NCI-H1930 (cell line): ENCODE measurements at regions not wholly inside any gene's neighbourhood (a gene's known extent, or its start where the extent isn't known, plus 50 kb on each side); places are given as distances from the start of the nearest gene placed in this dataset.

Experiments used
- DNase-seq, 2 experiments: peaks; one replicate each; lab custom pipeline; 2025; lab: John Stamatoyannopoulos, UW

DNA sequence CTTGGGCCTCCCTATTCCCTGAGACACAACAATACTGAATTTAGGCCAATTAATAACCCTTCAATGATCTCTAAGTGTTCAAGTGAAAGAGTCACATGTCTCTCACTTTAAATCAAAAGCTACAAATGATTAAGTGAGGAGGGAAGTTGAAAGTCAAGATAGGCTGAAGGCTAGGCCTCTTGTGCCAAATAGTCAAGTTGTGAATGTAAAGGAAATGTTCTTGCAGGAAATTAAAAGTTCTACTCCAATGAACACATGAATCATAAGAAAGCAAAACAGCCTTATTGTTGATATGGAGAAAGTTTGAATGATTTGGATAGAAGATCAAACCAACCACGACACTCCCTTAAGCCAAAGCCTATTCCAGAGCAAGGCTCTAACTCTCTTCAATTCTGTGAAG lies 286.9 kb downstream of the MEIS1 start:
- DNase-seq, result no peak

DNA sequence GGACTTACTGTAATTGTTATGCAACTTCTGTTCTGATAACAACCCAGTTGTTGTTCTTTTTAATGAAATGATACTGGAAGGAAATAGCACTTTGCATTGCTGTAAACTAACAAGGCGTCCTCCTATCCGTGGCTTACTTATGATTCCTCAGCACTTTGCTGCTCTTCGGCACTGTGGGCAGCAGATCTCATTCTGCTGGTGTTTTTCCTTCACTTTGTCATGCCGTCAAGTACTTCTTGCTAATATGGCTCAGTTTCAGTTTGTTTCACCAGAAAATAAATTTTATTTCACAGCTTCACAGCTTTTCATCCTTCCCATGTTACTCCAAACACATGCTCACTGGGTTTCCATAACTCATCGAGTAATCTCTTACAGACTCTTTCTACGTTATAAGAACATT lies 289.3 kb downstream of the MEIS1 start:
- no peak for DNase-seq

DNA sequence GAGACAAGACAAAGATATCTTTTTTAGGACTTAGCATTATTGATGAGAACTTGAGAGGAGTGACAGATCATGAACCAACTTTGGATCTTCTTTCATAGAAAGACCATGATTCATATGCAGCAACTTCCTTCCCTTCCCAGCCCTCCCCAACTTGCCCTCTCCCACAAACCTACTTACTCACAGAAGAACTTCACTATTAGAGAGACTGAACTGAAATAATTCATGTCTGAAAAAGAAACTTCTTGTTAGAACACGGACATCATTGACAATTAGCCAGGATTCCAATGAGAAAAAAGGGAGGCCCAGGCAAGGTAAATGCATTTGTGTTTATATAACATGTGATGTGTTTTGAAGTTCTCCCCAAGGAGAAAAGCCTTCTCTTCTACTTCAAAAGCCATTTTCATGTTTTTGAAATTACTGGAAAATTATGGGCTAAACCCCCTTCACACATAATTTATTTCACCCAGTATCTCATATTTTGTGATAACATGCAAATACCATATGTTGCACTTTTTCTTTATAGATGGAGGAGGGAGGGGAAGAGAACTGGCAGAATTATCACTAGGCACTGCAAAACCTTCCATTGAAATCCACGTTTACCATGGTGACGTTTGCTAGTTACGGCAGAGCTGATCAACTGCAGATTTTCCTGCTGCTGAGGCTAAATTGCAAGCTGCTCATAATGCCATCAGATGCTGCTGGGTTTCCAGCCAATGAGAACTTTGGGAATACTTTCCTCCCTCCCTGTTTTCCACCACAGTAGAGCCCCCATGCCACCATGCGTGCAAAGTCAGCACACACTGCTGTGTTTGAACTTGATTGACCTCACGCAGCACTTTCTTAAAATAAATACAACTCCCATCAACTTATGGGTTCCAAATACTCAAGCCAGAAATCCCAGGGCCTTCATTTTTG lies 294.7 kb downstream of the MEIS1 start:
- DNase-seq, result no peak

DNA sequence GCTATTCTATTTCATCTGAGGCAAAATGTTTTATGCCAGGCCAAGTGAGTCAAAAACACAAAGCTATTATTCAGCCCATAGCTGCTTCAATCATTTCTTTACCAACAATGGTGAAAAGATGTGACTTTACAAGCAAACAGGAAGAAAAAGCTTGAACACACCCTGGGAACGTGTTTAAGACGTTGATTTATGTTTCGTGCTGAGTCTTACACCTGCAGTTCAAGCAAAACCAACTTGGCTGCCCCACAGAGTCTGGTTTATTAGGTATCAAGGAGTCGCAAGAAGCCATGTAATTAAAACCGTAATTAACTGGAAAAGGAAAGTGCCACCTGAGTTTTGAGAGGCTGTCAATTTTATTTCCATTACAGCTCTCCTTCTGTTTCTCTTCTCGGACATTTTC lies 295.5 kb downstream of the MEIS1 start:
- DNase-seq, result no peak

DNA sequence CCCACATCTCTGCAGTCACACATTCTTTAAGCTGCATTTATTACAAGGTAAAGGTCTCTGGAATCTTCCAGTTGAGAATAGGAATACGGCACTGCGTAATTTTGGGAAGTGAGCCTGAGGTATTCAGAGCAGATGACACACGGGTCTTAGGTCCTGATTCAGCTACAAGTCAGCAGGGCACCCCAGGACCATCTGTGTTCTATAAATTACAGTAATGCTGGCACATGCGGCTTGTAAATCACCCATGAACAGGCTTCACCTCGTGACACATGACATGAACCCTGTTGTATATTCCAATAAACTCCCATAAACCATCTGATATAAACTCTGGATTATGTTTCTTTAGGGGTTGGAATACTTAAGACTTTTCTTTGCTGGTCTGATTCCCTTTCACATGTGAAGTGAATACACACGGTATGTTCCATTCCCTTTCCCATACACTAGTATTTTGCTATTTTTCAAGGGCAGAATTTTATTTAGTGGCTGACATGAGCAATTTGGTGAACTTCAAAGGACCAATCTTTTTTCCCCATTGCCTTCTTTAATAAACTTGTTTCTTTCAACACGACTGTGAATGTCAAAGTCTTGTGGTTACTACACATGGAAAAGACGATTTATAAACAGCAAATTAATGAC lies 298.6 kb downstream of the MEIS1 start:
- no peak for DNase-seq

DNA sequence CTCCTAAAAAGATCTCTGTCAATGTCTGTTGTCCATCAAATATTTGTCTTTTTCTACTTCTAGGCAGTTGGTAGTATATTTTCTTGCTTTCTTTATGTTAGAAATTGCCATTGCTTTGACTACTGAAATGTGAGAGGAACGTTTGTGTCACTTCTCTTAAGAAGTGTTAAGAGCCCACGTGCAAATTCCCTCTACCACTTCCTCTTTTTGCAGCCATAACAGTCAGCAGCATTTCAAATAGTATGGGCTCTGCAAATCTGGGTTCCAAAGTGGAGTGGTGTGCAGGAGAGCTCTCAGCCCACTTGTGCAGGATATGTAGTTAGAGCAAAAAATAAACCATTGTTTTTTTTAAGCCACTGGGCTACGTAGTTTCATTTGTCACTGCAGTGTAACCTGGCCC lies 314.0 kb downstream of the MEIS1 start:
- DNase-seq, result no peak

DNA sequence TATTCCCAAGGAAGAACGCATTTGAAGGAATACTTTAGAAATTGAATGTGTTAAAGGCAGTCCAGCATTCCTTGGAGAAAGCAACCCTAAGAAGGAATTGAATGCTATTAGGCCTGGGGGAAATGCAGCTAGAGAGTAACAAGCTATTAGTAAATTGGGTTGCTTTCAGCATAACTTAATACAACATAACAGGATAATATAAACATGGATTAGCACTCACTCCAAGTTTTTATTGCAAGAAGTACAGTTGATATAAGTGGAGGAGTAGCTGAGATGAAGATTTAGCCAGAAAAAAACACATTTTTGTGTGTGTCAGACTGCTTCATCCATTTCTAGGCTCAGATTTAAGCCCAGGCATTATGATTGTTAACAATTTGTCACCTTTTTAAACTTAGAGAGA lies 314.6 kb downstream of the MEIS1 start:
- DNase-seq, result no peak

DNA sequence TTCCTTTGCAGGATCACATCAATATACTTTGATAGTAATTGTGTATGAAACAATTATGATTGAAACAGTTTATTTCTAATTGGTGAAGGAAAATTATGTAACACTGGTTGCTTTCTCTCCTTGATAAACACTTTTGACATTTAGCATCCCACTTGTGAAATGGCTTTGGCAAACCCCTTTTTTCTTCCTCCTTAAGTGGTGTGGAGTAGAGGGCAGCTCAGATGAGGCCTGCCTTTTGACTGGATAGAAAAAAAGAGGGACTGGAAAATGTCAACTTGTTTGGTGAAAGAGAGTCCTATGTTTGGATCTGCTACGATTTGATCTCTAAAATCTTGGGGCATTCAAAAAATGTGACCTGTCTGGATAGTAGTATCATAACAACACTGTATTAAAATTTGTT lies 318.3 kb downstream of the MEIS1 start:
- no peak for DNase-seq

DNA sequence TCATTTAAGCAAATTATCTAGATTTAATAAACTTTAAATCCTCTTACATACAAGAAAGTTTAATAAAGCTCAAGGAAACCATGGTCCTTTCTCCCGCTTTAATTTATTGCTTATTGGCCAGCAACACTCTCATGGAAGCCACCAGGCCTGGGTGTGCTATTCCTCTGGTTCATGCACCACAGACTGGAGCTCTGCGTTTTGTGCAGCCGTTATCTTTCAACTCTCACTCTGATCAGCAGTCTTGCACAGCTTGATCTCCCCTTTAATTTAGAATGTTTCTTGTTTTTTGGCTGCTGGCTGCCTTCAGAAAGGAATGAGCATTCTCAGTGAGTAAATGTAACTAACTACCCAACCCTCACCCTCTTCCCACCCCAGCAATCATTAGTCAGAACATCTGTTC lies 318.7 kb downstream of the MEIS1 start:
- no peak for DNase-seq

DNA sequence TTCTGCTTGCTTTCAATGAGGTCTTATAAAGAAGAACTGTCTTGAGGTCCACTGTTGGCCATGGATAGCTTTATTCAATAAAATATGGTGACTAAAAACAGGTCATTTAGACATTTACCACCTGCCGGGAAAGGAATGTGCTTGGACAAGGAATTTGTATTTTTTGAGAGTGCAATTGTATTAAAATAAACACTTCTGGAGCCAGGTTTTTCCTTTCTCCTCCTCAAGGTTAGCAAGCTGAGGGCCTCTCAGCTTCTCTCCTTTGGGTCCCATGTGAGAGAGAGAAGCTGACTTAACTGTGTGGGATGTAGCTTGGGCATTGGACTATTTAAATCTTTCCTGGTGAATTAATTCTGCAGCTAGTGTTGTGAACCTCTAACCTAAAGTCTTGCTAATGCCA lies 321.0 kb downstream of the MEIS1 start:
- no peak for DNase-seq

DNA sequence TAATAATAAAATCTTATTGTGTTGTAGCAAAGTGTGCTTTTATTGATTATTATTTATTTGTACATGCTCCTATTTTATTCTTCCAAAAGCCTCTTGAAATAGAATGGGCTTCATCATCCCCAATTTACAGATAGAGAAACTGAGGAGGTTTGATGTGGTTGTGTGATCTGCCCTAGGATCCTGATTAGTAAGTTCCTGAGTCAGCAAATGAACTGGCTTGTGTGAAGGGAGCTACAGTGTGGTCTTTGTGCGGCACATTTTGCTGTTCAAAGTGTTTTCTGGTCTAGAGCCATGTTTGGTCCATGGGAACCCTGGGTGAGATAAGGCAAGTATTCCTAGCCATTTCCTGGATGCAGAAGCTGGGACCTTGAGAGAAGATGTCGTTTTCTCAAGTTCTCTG lies 326.9 kb downstream of the MEIS1 start:
- no peak for DNase-seq

DNA sequence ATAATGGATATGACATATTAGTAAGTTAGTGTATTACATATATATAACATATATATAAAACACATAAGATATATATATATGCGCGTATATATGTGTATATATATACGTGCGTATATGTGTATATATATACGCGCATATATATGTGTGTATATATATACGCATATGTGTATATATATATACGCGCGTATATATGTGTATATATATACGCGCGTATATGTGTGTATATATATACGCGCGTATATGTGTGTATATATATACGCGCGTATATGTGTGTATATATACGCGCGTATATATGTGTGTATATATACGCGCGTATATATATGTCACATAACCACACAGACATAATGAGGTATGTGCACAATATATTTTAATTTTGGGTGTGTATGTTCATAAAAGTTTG lies 327.8 kb downstream of the MEIS1 start:
- DNase-seq, result no peak

DNA sequence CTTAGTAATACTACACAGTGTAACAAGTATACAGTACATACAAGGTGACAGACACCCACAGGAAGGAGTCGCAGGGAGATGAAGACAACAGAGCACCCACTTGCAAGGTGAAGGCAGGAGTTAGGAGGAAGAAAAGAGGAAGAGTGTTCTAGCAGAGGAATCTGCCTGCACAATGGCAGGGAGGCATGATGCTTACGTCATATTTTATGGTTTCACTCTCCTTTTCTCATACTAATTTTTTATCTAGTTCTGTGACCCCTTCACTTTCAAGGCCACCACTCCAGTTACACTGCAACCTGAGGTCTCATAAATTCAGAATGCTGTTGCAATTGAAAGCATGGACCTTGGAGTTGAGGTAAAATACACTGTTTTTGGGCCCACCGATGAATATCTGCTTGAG lies 331.7 kb downstream of the MEIS1 start:
- no peak for DNase-seq

DNA sequence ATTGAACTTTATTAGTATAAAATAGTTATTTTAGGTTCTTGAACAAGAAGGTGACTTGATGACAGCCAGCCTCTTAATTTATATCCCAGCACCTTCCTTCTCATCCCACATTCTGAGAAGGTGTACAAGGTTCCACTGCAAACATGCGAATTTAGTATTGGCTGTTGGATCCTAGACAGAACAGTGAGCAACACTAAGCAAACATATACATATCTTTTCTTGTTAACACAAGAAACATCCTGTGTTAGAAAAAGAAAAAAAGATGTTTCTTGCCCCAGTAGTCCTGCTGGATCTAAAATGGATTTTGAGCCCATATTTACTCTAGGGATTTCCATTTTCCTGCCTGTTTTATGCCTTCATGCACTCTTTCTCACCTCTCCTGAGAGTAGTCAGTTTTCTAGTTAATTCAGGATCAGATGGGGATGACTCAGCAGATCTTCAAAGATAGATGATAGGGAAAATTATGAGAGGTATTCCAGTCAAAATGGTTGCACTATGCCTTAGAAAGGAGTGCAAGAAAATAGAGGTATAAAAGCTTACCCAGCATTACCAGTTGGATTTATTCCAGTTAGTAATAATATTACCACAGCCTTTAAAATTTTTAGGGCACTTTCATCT lies 336.5 kb downstream of the MEIS1 start:
- DNase-seq, result no peak

DNA sequence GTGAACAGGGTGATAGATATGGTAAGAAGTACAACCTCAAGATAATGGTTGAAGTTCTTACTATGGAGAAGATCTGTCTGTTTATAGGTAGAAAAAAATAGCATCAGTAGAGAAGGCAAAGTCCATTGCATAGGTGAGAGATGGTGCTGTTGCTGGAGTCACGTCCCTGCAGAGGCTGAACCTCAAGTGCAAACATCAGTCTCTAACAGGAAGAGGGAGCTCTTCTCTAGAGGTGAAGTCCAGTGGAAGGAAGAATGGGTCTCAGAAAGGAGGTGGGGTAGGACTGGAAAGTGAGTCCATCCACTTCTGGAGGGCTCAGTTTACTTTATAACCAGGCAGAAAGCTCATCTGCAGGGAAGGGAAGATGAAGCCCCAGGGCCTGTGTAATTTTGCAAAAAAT lies 337.7 kb downstream of the MEIS1 start:
- DNase-seq, result no peak

DNA sequence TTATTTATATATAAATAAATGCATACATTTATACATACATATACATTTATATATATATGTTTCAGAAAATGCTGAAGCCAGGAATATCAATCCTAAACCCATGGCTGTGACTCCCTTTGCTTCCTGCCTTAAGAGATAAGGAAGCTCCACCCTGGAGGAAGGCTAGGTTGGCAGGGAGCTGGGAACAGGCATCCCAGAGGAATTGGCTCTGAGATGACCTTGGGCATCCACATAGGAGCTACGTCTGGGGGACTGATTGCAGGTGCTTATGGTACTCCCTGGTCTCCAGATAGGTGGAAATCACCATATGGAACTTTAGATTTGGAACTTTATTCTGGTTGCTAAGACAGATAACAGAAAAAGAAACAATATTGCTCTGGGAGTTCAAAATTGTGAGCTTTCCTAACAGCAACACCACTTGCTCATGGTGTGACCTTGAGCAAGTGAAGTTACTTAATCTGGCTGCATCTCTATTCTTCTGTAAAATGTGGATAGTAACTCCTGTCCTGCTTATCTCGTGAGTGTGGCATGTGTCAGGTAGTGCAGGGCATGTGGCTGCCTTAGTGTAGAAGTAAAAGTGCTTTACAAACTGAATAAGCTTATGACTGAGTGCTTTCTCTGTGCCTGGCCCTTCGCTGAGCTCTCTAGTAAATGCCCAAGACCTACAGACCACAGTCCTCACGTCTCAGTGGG lies 341.0 kb downstream of the MEIS1 start:
- no peak for DNase-seq

DNA sequence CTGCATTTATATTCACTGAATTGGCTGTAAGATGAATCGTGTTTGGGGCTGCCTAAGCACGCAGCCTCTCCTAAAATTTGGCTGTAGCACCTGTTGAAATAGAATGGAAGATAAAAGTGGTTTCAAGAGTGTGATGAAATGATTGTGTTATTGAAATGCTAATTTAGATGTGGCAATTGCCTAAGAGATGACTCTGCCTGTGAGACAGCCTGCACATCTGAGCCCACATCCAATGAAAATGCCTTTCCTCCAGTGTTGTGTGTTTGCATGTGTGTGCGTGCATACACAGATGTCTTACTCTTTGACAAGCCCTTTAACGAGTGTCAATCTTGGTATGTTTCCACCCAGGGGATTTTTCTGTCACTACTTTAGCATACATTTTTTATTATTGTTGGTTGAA lies 346.9 kb downstream of the MEIS1 start:
- no peak for DNase-seq

DNA sequence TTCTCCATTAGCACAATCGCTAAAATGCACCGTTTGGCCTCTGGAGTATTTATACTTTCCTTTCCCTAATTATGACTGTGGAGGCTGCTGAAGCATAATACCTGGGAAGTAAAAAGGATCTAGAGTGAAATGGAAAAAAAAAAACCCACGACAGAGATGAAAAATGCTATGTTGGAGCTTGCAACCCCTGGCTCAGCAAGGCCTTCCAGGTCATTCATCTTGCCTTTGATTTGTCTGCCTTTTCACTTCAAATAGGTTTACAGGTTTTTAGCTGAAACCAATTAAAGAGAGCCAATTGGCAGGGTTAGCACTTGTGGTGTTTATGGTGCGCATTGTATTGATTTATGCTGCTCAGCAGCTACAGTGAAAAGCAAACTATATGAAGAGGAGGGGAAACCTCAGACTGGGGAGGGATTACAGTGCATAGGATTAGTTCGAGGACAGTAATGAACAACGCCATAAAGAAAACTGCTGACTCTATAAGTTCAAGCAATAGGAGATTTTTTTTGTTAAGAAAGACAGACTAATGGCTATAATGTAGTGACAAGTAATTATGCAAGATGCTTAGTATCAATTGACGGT lies 347.9 kb downstream of the MEIS1 start:
- DNase-seq, result no peak

DNA sequence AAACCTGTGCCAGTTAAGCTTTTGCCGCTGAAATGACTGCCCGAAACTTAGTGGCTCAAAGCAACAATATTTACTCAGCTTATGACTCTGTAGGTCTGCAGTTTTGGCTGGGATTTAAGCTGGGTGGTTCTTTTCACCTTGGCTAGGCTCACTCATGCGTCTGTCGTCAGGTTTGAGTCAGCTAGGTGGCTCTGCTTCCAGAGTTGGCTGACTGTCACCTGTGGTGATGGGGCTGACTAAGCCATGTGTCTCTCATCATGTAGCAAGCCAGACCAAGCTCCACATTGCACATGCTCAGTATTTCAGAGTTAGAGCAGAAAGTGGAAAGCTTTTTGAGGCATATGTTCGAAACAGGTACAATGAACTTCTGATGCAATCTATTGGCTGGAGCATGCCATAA lies 354.8 kb downstream of the MEIS1 start:
- DNase-seq, result no peak

DNA sequence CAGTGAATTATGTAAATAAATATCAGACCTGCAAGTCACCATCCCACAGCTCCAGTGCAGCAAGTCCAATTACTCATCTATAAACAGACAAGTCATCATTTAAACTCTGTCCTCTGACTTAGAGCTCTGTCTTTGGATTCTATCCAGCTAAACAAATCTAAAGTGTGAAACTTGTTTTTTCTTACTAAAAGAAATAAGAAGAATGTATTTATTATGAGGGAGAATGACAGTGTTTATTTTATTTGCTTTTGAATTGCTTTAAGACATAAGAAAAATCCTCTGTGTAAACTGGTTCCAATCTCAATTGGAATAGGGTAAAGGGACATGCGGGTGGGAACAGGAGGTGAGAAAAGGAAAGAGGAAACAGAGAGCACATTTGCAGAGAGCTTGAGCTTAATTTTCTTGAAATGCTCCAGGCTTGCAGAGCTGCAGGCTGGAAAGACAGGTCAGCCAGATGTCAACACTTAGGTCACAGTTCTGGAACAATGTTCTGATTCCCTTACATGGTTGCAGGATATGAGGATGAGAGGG lies 355.8 kb downstream of the MEIS1 start:
- DNase-seq, result no peak

DNA sequence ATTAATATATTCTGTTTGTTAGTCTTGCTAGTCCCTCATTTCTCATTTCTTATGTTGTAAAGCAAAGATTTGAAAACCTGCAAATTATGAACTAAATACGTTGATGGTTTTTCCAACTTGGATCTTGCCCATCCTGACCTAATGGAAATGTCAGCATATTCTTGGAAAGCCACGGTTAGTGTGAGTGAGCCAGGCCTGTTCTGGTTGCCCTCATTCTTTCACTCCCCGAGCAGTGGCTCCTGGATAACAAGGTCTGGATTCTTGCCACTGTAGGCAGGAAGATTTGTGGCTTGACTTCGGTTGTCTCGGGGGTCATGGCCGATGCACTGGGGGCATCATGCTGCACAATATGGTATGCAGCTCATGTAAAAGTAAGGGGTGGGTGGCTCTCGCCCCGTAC lies 359.1 kb downstream of the MEIS1 start:
- no peak for DNase-seq

DNA sequence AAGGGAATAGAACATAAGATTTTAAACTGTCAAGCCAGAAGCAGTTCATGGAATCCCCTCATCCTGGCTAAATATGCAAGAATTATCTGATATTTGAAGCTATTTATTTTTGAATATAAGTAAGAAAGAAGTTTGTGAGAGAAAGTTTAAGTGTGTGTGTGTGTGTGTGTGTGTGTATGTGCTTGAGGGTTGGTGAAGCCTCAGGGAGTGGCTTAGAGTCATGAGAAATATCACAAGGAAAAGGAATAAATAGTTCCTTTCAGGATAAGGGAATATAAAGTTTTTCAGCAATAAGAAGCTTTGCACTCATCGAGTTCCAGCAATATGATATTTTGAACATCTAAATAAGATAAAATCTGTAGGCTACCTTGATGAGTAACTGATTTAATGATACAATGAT lies 359.6 kb downstream of the MEIS1 start:
- DNase-seq, result no peak
